Adipocyte (in vitro differentiated cells): ENCODE measurements at regions not wholly inside any gene's neighbourhood (a gene's known extent, or its start where the extent isn't known, plus 50 kb on each side); places are given as distances from the start of the nearest gene placed in this dataset.
"Not testable (repeated sequence)": the region's sequence is repeated elsewhere in the genome, so short reads cannot be mapped to it uniquely, and the experiment has no call there.

Experiments used
- DNase-seq: peaks from one replicate; pipeline ENCODE4 v3.0.0-alpha.2; 2015; ENCODE audit warnings: low read depth
- H3K27me3 ChIP-seq: replicated peaks from 2 replicates; pipeline ENCODE4 v1.7.0; 2013; ENCODE audit warnings: mild to moderate bottlenecking, low read length, moderate library complexity; ENCODE audit not compliant: control insufficient read depth, insufficient read depth
- H3K36me3 ChIP-seq: 2 replicates; pipeline ENCODE4 v1.7.0; 2013; ENCODE audit warnings: low read length, mild to moderate bottlenecking, moderate library complexity; ENCODE audit not compliant: control insufficient read depth, insufficient read depth, severe bottlenecking
- H3K4me1 ChIP-seq: 2 replicates; pipeline ENCODE4 v1.7.0; 2013; ENCODE audit warnings: mild to moderate bottlenecking, low read length, moderate library complexity; ENCODE audit not compliant: control insufficient read depth, insufficient read depth
- H3K4me3 ChIP-seq: 2 replicates; pipeline ENCODE4 v1.7.0; 2013; ENCODE audit warnings: mild to moderate bottlenecking, low read length, moderate library complexity
- H3K9ac ChIP-seq: 2 replicates; pipeline ENCODE4 v1.7.0; 2013; ENCODE audit warnings: mild to moderate bottlenecking, low read length, moderate library complexity
- H3K9me3 ChIP-seq: 2 replicates; pipeline ENCODE4 v1.7.0; 2013; ENCODE audit warnings: mild to moderate bottlenecking, low read length, moderate library complexity; ENCODE audit not compliant: control insufficient read depth

GRCh38 chr15:37425541-37425940, 325.2 kb upstream of the MEIS2 start:
- peak; percentile 1 for DNase-seq
- Histone ChIP-seq H3K9me3 (no peaks in the 10 kb centered on the region), H3K4me3 (no peak overlapping the region), H3K36me3 (no peaks in the 10 kb centered on the region), H3K4me1 (no peaks in the 10 kb centered on the region), H3K27me3 (no peaks in the 10 kb centered on the region), H3K9ac (no peak overlapping the region)

- not testable (repeated sequence) for H3K9me3 ChIP-seq, H3K4me1 ChIP-seq, H3K4me3 ChIP-seq, DNase-seq, H3K9ac ChIP-seq, H3K27me3 ChIP-seq, H3K36me3 ChIP-seq
These were observed 327.0 kb upstream of the MEIS2 start for GRCh38 chr15:37427393-37427792.

- H3K4me3 ChIP-seq = no peak overlapping the region
- H3K27me3 ChIP-seq = no peaks in the 10 kb centered on the region
- H3K9me3 ChIP-seq = peaks cover 3% of the 10 kb centered on the region
- no peaks in the 10 kb centered on the region for H3K4me1 ChIP-seq
- no peaks in the 10 kb centered on the region for H3K36me3 ChIP-seq
- DNase-seq = no peak
- no peak overlapping the region for H3K9ac ChIP-seq
These were observed 346.6 kb upstream of the MEIS2 start for GRCh38 chr15:37446921-37447320.

- no peak overlapping the region for H3K9ac ChIP-seq
- H3K4me1 ChIP-seq = no peaks in the 10 kb centered on the region
- no peak overlapping the region for H3K4me3 ChIP-seq
- no peaks in the 10 kb centered on the region for H3K27me3 ChIP-seq
- no peak for DNase-seq
- H3K9me3 ChIP-seq = peaks cover 7% of the 10 kb centered on the region
- no peaks in the 10 kb centered on the region for H3K36me3 ChIP-seq
These were observed 352.1 kb upstream of the MEIS2 start for GRCh38 chr15:37452498-37452897.

GRCh38 chr15:37480482-37480881, 380.1 kb upstream of the MEIS2 start:
- Histone ChIP-seq H3K27me3 (no peaks in the 10 kb centered on the region), H3K4me1 (no peaks in the 10 kb centered on the region), H3K9ac (no peak overlapping the region), H3K4me3 (no peak overlapping the region), H3K9me3 (no peaks in the 10 kb centered on the region), H3K36me3 (no peaks in the 10 kb centered on the region)
- DNase-seq = no peak

GRCh38 chr15:37481126-37481525, 380.8 kb upstream of the MEIS2 start:
- Histone ChIP-seq H3K4me3 (no peak overlapping the region), H3K9me3 (no peaks in the 10 kb centered on the region), H3K9ac (no peak overlapping the region), H3K4me1 (no peaks in the 10 kb centered on the region), H3K27me3 (no peaks in the 10 kb centered on the region), H3K36me3 (no peaks in the 10 kb centered on the region)
- DNase-seq = no peak

GRCh38 chr15:37483779-37484178, 383.4 kb upstream of the MEIS2 start:
- Histone ChIP-seq H3K4me1 (no peaks in the 10 kb centered on the region), H3K4me3 (no peak overlapping the region), H3K9me3 (no peaks in the 10 kb centered on the region), H3K9ac (no peak overlapping the region), H3K36me3 (no peaks in the 10 kb centered on the region), H3K27me3 (no peaks in the 10 kb centered on the region)
- no peak for DNase-seq

- no peak for DNase-seq
These were observed 384.7 kb upstream of the MEIS2 start for GRCh38 chr15:37485056-37485455.

GRCh38 chr15:37490707-37491106, 390.4 kb upstream of the MEIS2 start:
- Histone ChIP-seq H3K4me3 (no peak overlapping the region), H3K27me3 (no peaks in the 10 kb centered on the region), H3K9ac (no peak overlapping the region), H3K36me3 (no peaks in the 10 kb centered on the region), H3K9me3 (no peaks in the 10 kb centered on the region), H3K4me1 (no peaks in the 10 kb centered on the region)
- DNase-seq = no peak

More at GRCh38 chr15:37485056-37485455, 384.7 kb upstream of the MEIS2 start:
- Histone ChIP-seq H3K27me3 (no peaks in the 10 kb centered on the region), H3K36me3 (no peaks in the 10 kb centered on the region), H3K9me3 (no peaks in the 10 kb centered on the region), H3K4me3 (no peak overlapping the region), H3K4me1 (no peaks in the 10 kb centered on the region), H3K9ac (no peak overlapping the region)

- H3K4me1 ChIP-seq = no peaks in the 10 kb centered on the region
- no peak overlapping the region for H3K9ac ChIP-seq
- H3K36me3 ChIP-seq = no peaks in the 10 kb centered on the region
- DNase-seq = no peak
- H3K9me3 ChIP-seq = no peaks in the 10 kb centered on the region
- no peak overlapping the region for H3K4me3 ChIP-seq
- H3K27me3 ChIP-seq = no peaks in the 10 kb centered on the region
These were observed 416.3 kb upstream of the MEIS2 start for GRCh38 chr15:37516621-37517020.

GRCh38 chr15:37517191-37517895, 417.0 kb upstream of the MEIS2 start:
- DNase-seq = no peak
- Histone ChIP-seq H3K4me1 (no peaks in the 10 kb centered on the region), H3K36me3 (no peaks in the 10 kb centered on the region), H3K9ac (no peak overlapping the region), H3K9me3 (no peaks in the 10 kb centered on the region), H3K4me3 (no peak overlapping the region), H3K27me3 (no peaks in the 10 kb centered on the region)

- Histone ChIP-seq H3K9ac (no peak overlapping the region), H3K36me3 (no peaks in the 10 kb centered on the region), H3K9me3 (peaks cover 4% of the 10 kb centered on the region), H3K27me3 (no peaks in the 10 kb centered on the region), H3K4me1 (no peaks in the 10 kb centered on the region), H3K4me3 (no peak overlapping the region)
- no peak for DNase-seq
These were observed 416.0 kb upstream of the TMCO5A start for GRCh38 chr15:37518436-37518835.
